ENCODE measurements at regions not wholly inside any gene's neighbourhood (a gene's known extent, or its start where the extent isn't known, plus 50 kb on each side); places are given as distances from the start of the nearest gene placed in this dataset.

DNA sequence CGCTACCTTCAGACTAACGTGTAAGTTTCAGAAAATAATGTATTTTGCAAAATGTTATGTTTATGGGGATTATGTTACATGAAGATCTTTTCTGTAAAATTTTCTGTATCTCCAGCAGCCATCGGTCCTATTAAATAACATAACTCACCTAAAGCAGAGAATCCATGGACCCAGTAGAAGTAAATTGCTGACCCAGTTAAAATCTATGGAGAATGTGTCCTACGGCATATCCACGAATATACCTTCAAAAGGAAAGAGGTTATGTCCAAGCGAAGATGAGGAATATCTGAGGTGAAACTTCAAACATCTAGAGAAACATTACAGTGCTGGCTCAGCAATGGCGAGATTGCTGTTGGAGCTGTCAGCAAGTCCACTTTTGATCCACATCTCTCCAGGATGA lies 492.2 kb upstream of the ADAMTS16 start:
- Mint-ChIP-seq H3K27me3 (ENCODE audit: insufficient read depth) (no peaks in the 10 kb centered on the region), H3K9me3 (peaks cover 3% of the 10 kb centered on the region), H3K27ac (no peak overlapping the region), H3K4me3 (no peak overlapping the region), H3K4me1 (peaks cover 4% of the 10 kb centered on the region), H3K36me3 (ENCODE audit: low read depth) (no peaks in the 10 kb centered on the region)
- TF ChIP-seq, protein P1, sequence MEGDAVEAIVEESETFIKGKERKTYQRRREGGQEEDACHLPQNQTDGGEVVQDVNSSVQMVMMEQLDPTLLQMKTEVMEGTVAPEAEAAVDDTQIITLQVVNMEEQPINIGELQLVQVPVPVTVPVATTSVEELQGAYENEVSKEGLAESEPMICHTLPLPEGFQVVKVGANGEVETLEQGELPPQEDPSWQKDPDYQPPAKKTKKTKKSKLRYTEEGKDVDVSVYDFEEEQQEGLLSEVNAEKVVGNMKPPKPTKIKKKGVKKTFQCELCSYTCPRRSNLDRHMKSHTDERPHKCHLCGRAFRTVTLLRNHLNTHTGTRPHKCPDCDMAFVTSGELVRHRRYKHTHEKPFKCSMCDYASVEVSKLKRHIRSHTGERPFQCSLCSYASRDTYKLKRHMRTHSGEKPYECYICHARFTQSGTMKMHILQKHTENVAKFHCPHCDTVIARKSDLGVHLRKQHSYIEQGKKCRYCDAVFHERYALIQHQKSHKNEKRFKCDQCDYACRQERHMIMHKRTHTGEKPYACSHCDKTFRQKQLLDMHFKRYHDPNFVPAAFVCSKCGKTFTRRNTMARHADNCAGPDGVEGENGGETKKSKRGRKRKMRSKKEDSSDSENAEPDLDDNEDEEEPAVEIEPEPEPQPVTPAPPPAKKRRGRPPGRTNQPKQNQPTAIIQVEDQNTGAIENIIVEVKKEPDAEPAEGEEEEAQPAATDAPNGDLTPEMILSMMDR (conservative IDR thresholded peaks at IDR 0.05) = no peak
- Histone ChIP-seq H3K27me3 (ENCODE audit: control insufficient read depth, insufficient read depth, low read length, poor library complexity, severe bottlenecking) (no peaks in the 10 kb centered on the region), H3K9ac (ENCODE audit: extremely low read depth, low read length, poor library complexity, severe bottlenecking) (no peak overlapping the region), H3K4me3 (ENCODE audit: low read length) (no peak overlapping the region), H3K27ac (ENCODE audit: low read depth, low read length) (no peak overlapping the region), H3K4me1 (ENCODE audit: control insufficient read depth, insufficient read depth, low read length) (no peaks in the 10 kb centered on the region), H3K36me3 (ENCODE audit: control insufficient read depth, insufficient read depth, low read length) (no peaks in the 10 kb centered on the region), H3K9me3 (ENCODE audit: control insufficient read depth, low read length) (no peaks in the 10 kb centered on the region)
- DNase-seq = no peak
- 93 to 94% methylated on average over 5 to 7 of the region's 7 CpGs for WGBS, 2 experiments (ENCODE audit: insufficient coverage in 1 of 2, insufficient read length in 1 of 2)

GRCh38 chr5:4651806-4652565 lies 488.1 kb upstream of the ADAMTS16 start:
- H3K9ac ChIP-seq (ENCODE audit: extremely low read depth, low read length, poor library complexity, severe bottlenecking) = no peak overlapping the region
- H3K36me3 Mint-ChIP-seq (ENCODE audit: low read depth) = no peaks in the 10 kb centered on the region
- peaks cover 7% of the 10 kb centered on the region for H3K9me3 Mint-ChIP-seq
- H3K4me1 Mint-ChIP-seq = peaks cover 4% of the 10 kb centered on the region
- H3K4me3 Mint-ChIP-seq = no peak overlapping the region
- no peak for DNase-seq
- H3K27ac ChIP-seq (ENCODE audit: low read depth, low read length) = no peak overlapping the region
- no peaks in the 10 kb centered on the region for H3K27me3 Mint-ChIP-seq (ENCODE audit: insufficient read depth)
- H3K4me1 ChIP-seq (ENCODE audit: control insufficient read depth, insufficient read depth, low read length) = no peaks in the 10 kb centered on the region
- no peak overlapping the region for H3K27ac Mint-ChIP-seq
- H3K36me3 ChIP-seq (ENCODE audit: control insufficient read depth, insufficient read depth, low read length) = no peaks in the 10 kb centered on the region
- no peak overlapping the region for H3K4me3 ChIP-seq (ENCODE audit: low read length)
- WGBS, 2 experiments (ENCODE audit: insufficient coverage in 1 of 2, insufficient read length in 1 of 2) = 92 to 93% methylated on average over 2 to 6 of the region's 6 CpGs
- H3K27me3 ChIP-seq (ENCODE audit: control insufficient read depth, insufficient read depth, low read length, poor library complexity, severe bottlenecking) = no peaks in the 10 kb centered on the region
- H3K9me3 ChIP-seq (ENCODE audit: control insufficient read depth, low read length) = no peaks in the 10 kb centered on the region
- TF ChIP-seq, protein P1 (conservative IDR thresholded peaks at IDR 0.05) = no peak

DNA sequence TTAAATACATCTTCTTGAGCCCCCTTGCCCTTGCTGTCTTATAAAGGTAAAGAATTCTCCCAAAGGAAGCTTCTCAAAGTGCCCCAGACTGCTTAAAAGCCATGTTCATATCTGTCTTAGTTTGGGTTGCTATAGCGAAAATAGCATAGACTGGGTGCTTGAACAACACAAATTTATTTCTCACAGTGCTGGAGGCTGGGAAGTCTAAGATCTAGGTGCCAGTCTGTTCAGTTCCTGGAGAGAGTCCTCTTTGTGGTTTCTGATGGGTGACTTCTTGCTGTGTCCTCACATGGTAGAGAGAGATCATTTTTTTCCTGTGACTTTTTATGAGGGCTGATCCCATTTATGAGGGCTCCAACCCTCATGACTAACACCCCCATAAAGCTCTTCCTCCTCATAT lies 486.7 kb upstream of the ADAMTS16 start:
- Histone ChIP-seq H3K9ac (ENCODE audit: extremely low read depth, low read length, poor library complexity, severe bottlenecking) (no peak overlapping the region), H3K36me3 (ENCODE audit: control insufficient read depth, insufficient read depth, low read length) (no peaks in the 10 kb centered on the region), H3K4me3 (ENCODE audit: low read length) (no peak overlapping the region), H3K4me1 (ENCODE audit: control insufficient read depth, insufficient read depth, low read length) (no peaks in the 10 kb centered on the region), H3K27ac (ENCODE audit: low read depth, low read length) (no peak overlapping the region), H3K9me3 (ENCODE audit: control insufficient read depth, low read length) (no peaks in the 10 kb centered on the region), H3K27me3 (ENCODE audit: control insufficient read depth, insufficient read depth, low read length, poor library complexity, severe bottlenecking) (no peaks in the 10 kb centered on the region)
- no peak for DNase-seq
- H3K9me3 Mint-ChIP-seq = peaks cover 9% of the 10 kb centered on the region
- TF ChIP-seq, protein P1 (conservative IDR thresholded peaks at IDR 0.05) = no peak
- H3K27ac Mint-ChIP-seq = no peak overlapping the region
- H3K27me3 Mint-ChIP-seq (ENCODE audit: insufficient read depth) = no peaks in the 10 kb centered on the region
- no peak overlapping the region for H3K4me3 Mint-ChIP-seq
- WGBS, 2 experiments (ENCODE audit: insufficient coverage in 1 of 2, insufficient read length in 1 of 2) = 86 to 96% methylated on average over 1 of the region's 1 CpG
- no peaks in the 10 kb centered on the region for H3K36me3 Mint-ChIP-seq (ENCODE audit: low read depth)
- H3K4me1 Mint-ChIP-seq = peaks cover 4% of the 10 kb centered on the region

Data from endodermal cell (in vitro differentiated cells).